ENCODE measurements at regions not wholly inside any gene's neighbourhood (a gene's known extent, or its start where the extent isn't known, plus 50 kb on each side); places are given as distances from the start of the nearest gene placed in this dataset.

DNA sequence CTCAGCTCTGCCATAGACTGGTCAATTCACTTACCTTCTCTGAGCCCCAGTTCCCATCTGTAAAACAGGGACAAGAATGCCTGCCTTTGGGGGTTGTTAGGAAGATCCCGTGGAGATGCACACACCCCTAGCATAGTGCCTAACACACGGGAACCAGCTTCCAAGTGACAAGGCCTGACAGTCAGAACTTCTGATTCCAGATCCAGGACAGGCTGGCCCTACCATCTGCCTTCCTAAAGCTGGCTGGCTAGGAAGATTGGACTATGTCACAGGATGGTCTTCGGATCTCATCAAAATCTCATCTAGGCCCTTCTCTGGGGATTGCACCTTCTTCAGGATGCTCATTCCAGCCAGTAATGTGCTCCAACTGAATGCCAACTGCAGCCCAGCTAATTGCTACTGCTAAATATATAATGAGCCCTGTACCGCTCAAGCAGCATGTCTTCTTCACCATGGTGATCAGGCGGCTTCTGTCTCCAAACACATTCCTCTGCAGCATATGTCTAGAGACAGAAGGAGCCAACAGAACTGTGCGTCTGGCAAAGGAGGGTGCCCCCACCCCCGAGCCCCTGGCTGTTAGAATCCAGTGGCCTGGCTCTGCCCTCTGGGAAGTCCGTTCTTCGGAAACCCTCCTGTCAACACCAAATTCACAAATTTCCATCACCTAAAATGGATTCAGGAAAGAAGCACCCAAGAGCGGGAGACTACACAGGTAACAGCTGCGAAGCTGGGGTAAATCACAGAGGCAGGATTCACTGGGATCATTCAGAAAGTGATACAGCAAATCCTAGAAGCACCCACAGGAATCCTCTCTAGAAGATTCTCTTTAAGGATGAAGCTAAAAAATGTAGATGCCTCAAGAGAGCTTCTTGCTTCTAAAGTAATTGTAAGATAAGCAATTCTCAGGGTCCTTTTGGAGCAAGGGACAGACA, 142.1 kb upstream of the EEPD1 start:
- TF ChIP-seq YY1 (IDR thresholded peaks at IDR 0.05; ENCODE audit: insufficient read depth, insufficient read length), result no peak
- TF ChIP-seq SUZ12 (IDR thresholded peaks at IDR 0.05; ENCODE audit: extremely low read depth, insufficient read depth, insufficient read length), result no peak
